Spleen (tissue), 11 donors: ENCODE measurements at regions not wholly inside any gene's neighbourhood (a gene's known extent, or its start where the extent isn't known, plus 50 kb on each side); places are given as distances from the start of the nearest gene placed in this dataset.

ENCODE experiments used
- DNase-seq: peaks from one replicate; pipeline ENCODE4 v3.0.0-alpha.2; 2020
- H3K27ac ChIP-seq, 8 donors: fragments of 200-600 bp; sonication (generic) in 7 of 8; 1 replicate in 4 of 8; 2 replicates in 4 of 8; pipeline versions ENCODE4 v1.5.0 to v1.8.0; 2016 to 2021; ENCODE audit warnings: inconsistent platforms in 4 of 8, mild to moderate bottlenecking in 4 of 8, moderate library complexity in 1 of 8
- H3K27me3 ChIP-seq, 7 donors: fragments of 200-600 bp; sonication (generic) in 6 of 7; replicated peaks in 1 of 7; 1 replicate in 4 of 7; 2 replicates in 3 of 7; pipeline versions ENCODE4 v1.5.0 to v1.8.0; 2016 to 2021; ENCODE audit warnings: inconsistent platforms in 3 of 7, mild to moderate bottlenecking in 1 of 7
- H3K36me3 ChIP-seq, 6 donors: fragments of 200-600 bp; sonication (generic) in 5 of 6; 1 replicate in 4 of 6; 2 replicates in 2 of 6; pipeline versions ENCODE4 v1.5.0 to v1.8.0; 2016 to 2021; ENCODE audit warnings: inconsistent platforms in 2 of 6
- H3K4me1 ChIP-seq, 6 donors: fragments of 200-600 bp; sonication (generic) in 5 of 6; 1 replicate in 3 of 6; 2 replicates in 3 of 6; pipeline versions ENCODE4 v1.5.0 to v1.8.0; 2016 to 2021; ENCODE audit warnings: inconsistent platforms in 3 of 6
- H3K4me3 ChIP-seq, 8 donors: fragments of 200-600 bp; sonication (generic) in 7 of 8; 1 replicate in 4 of 8; 2 replicates in 4 of 8; pipeline versions ENCODE4 v1.5.0 to v1.8.0; 2016 to 2021; ENCODE audit warnings: inconsistent platforms in 4 of 8, mild to moderate bottlenecking in 4 of 8, moderate library complexity in 2 of 8
- H3K9me3 ChIP-seq, 8 donors: fragments of 200-600 bp; sonication (generic) in 7 of 8; 1 replicate in 4 of 8; 2 replicates in 4 of 8; pipeline versions ENCODE4 v1.5.0 to v1.8.0; 2016 to 2021; ENCODE audit warnings: inconsistent platforms in 4 of 8
- CTCF ChIP-seq, 11 experiments: fragments of 200-600 bp in 7 of 11; fragments of 450-650 bp in 4 of 11; sonication (generic) in 4 of 11; IDR thresholded peaks in 8 of 11; conservative IDR thresholded peaks in 3 of 11; 1 replicate in 7 of 11; 2 replicates in 4 of 11; pipeline versions ENCODE4 v1.4.0 to v1.8.0; 2016 to 2021; ENCODE audit warnings: antibody characterized with exemption in 11 of 11, inconsistent platforms in 4 of 11, mild to moderate bottlenecking in 1 of 11
- POLR2A ChIP-seq, 3 donors: fragments of 450-650 bp; IDR thresholded peaks; one replicate each; pipeline ENCODE4 v1.5.1; 2017; ENCODE audit warnings: antibody characterized with exemption in 3 of 3, mild to moderate bottlenecking in 1 of 3
- POLR2AphosphoS5 ChIP-seq, 3 donors: sonication (generic); formaldehyde crosslinking; IDR thresholded peaks; one replicate each; pipeline ENCODE4 v1.5.1; 2017; ENCODE audit warnings: antibody characterized with exemption in 3 of 3
- WGBS, 5 donors: extraction: QIAGEN DNeasy Blood & Tissue Kit in 3 of 5; methylation state at CpG; one replicate each; pipeline versions ENCODE4 v1.1.5 to v1.1.7; 2013 to 2018; 5-methylcytosine and 5-hydroxymethylcytosine counted together
- intact Hi-C: fragments of 100-400 bp; cut with DNase I; formaldehyde crosslinking; loops from one replicate; pipeline ENCODE4 v1.15.0; 2023; ENCODE audit warnings: low total_unique reads
- donor health status: healthy with polysubstance abuse.
- donor health status: DM: no; HTN: no; CAD: no; lungs with moderate emphysema.
- donor health status: DM: no; HTN: no; CAD: no.
- donor health status: Bipolar disorder and iron deficiency.
- donor health status: healthy.
- donor health status: DM: no; HTN: no; CAD: no.
- donor health status: DM: yes; HTN: yes; CAD: no.

- intact Hi-C loops = no loop called here
- H3K36me3 ChIP-seq = no peaks in the 10 kb centered on the region
Measured at GRCh38 chr19:31659897-31660210, 310.6 kb upstream of the TSHZ3 start.

DNA sequence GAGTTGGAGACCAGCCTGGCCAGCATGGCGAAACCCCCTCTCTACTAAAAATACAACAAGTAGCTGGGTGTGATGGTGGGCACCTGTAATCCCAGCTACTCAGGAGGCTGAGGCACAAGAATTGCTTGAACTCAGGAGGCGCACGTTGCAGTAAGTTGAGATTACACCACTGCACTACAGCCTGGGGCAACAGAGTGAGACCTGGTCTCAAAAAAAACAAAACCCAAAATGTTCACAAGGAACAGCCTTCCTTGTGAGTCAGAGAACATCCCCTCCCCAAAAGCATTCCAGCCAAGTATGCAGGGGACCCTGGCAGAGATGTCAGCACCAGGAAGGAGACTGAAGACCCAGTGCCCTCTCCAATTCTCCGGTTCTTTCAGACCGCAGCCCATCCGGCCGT is 314.9 kb upstream of the TSHZ3 start:
- Histone ChIP-seq H3K4me1 (no peaks in the 10 kb centered on the region), H3K36me3 (no peaks in the 10 kb centered on the region), H3K4me3 (no peak overlapping the region), H3K27me3 (no peaks in the 10 kb centered on the region), H3K9me3 (no peaks in the 10 kb centered on the region), H3K27ac (no peak overlapping the region)
- TF ChIP-seq CTCF (IDR thresholded peaks at IDR 0.05 in 8 of 11, conservative IDR thresholded peaks at IDR 0.05 in 3 of 11) (no peak), POLR2AphosphoS5 (IDR thresholded peaks at IDR 0.05) (no peak), POLR2A (IDR thresholded peaks at IDR 0.05) (no peak)
- DNase-seq = no peak
- intact Hi-C loops = no loop called here
- 87 to 94% (median 92%) methylated on average over 7 of the region's 7 CpGs for WGBS, 5 donors

More at GRCh38 chr19:31659897-31660210, 310.6 kb upstream of the TSHZ3 start:
- no peaks in the 10 kb centered on the region for H3K4me1 ChIP-seq
- WGBS, 5 donors = 82 to 87% (median 85%) methylated on average over 4 of the region's 4 CpGs
- no peak for DNase-seq
- TF ChIP-seq POLR2AphosphoS5 (IDR thresholded peaks at IDR 0.05) (no peak), CTCF (IDR thresholded peaks at IDR 0.05 in 8 of 11, conservative IDR thresholded peaks at IDR 0.05 in 3 of 11) (no peak), POLR2A (IDR thresholded peaks at IDR 0.05) (no peak)
- H3K4me3 ChIP-seq = no peak overlapping the region
- H3K9me3 ChIP-seq = no peaks in the 10 kb centered on the region
- no peaks in the 10 kb centered on the region for H3K27me3 ChIP-seq
- no peak overlapping the region for H3K27ac ChIP-seq

DNA sequence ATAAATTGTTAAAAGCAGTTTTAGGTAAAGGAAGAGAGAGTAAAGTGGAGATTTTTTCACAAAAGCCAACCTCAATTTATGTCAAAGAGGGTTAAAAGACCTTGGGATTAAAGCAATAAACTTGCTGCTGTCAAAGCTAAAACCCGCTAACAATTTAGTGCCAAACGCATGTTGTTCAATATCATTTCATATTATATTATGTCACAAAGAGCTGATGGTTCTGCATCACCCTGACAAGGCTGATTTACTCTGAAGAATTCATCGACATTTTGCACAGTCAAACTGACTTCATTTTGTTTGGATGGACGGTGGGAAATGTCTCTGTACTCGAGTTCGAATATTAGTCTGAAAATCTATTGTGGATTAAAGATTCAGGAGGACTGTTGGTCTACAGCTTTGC is 315.8 kb upstream of the TSHZ3 start:
- Histone ChIP-seq H3K27me3 (no peaks in the 10 kb centered on the region), H3K4me1 (no peaks in the 10 kb centered on the region), H3K27ac (no peak overlapping the region), H3K4me3 (no peak overlapping the region), H3K9me3 (no peaks in the 10 kb centered on the region), H3K36me3 (no peaks in the 10 kb centered on the region)
- intact Hi-C loops = no loop called here
- TF ChIP-seq POLR2A (IDR thresholded peaks at IDR 0.05) = no peak
- 85 to 91% (median 90%) methylated on average over 6 of the region's 6 CpGs for WGBS, 5 donors
- DNase-seq = no peak

DNA sequence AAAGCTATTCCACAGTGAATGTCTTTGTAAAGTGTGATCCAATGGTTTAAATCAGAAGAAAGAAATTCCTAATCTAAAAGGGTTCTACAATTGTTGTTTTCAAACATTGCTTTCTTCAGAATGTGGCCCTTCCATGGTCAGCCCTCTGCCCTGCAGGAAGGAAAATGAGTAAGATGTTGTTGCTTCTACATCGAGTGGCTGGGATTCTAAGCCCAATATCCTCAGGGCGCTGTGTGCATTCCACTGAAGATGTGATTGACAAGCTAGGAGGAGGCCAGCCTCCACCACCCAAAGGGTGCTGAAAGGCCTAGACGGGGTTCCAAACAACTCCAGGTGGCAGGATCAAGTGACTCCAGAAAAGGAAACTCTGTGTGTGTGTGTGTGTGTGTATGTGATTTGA is 316.9 kb upstream of the TSHZ3 start:
- intact Hi-C loops = no loop called here
- Histone ChIP-seq H3K36me3 (no peaks in the 10 kb centered on the region), H3K4me1 (no peaks in the 10 kb centered on the region), H3K4me3 (no peak overlapping the region), H3K27me3 (no peaks in the 10 kb centered on the region), H3K27ac (no peak overlapping the region), H3K9me3 (no peaks in the 10 kb centered on the region)
- no peak for TF ChIP-seq POLR2A (IDR thresholded peaks at IDR 0.05)
- TF ChIP-seq CTCF (IDR thresholded peaks at IDR 0.05 in 8 of 11, conservative IDR thresholded peaks at IDR 0.05 in 3 of 11) = no peak
- TF ChIP-seq POLR2AphosphoS5 (IDR thresholded peaks at IDR 0.05) = no peak
- DNase-seq = no peak
- 47 to 65% (median 59%) methylated on average over 3 of the region's 3 CpGs for WGBS, 5 donors

GRCh38 chr19:31667106-31667505 is 317.9 kb upstream of the TSHZ3 start:
- WGBS, 5 donors = 78 to 92% (median 84%) methylated on average over 4 of the region's 4 CpGs
- no peaks in the 10 kb centered on the region for H3K9me3 ChIP-seq
- H3K27me3 ChIP-seq = no peaks in the 10 kb centered on the region
- DNase-seq = no peak
- no peak for TF ChIP-seq POLR2AphosphoS5 (IDR thresholded peaks at IDR 0.05)
- TF ChIP-seq CTCF (IDR thresholded peaks at IDR 0.05 in 8 of 11, conservative IDR thresholded peaks at IDR 0.05 in 3 of 11) = no peak
- no peak for TF ChIP-seq POLR2A (IDR thresholded peaks at IDR 0.05)
- no peak overlapping the region for H3K4me3 ChIP-seq
- no peak overlapping the region for H3K27ac ChIP-seq
- intact Hi-C loops = no loop called here
- no peaks in the 10 kb centered on the region for H3K36me3 ChIP-seq
- H3K4me1 ChIP-seq = no peaks in the 10 kb centered on the region
